BJ (cell line): ENCODE measurements at regions not wholly inside any gene's neighbourhood (a gene's known extent, or its start where the extent isn't known, plus 50 kb on each side); places are given as distances from the start of the nearest gene placed in this dataset.

ENCODE experiments used
- CTCF ChIA-PET: fragments of 350-600 bp; formaldehyde crosslinking; extraction: SDS; loops from one replicate; lab custom pipeline; 2021; ENCODE audit warnings: antibody characterized with exemption, inconsistent platforms; lab: Yijun Ruan, JAX
- POLR2A ChIA-PET: fragments of 300-600 bp; sonication (Branson Sonifier 250); formaldehyde crosslinking; extraction: SDS; loops from one replicate; lab custom pipeline; 2021; ENCODE audit warnings: antibody characterized with exemption; lab: Charles Lee
- DNase-seq: peaks from one replicate; pipeline ENCODE4 v3.0.0-alpha.2; 2011; ENCODE audit warnings: low read depth
- H3K27me3 ChIP-seq: 2 replicates; pipeline ENCODE4 v1.6.0; 2011; ENCODE audit warnings: low read length; ENCODE audit not compliant: control insufficient read depth, insufficient read depth
- H3K36me3 ChIP-seq: 2 replicates; pipeline ENCODE4 v1.5.1; 2011; ENCODE audit warnings: low read length; ENCODE audit not compliant: control insufficient read depth, insufficient read depth
- H3K4me3 ChIP-seq: 2 replicates; pipeline ENCODE4 v1.5.1; 2011; ENCODE audit warnings: low read depth, mild to moderate bottlenecking, control low read depth, low read length
- TF ChIP-seq, protein P1 (sequence below): IDR thresholded peaks from 2 replicates; pipeline ENCODE4 v1.5.1; 2011; ENCODE audit warnings: low read depth, mild to moderate bottlenecking, control low read depth, inconsistent platforms, low read length, moderate library complexity; ENCODE audit not compliant: insufficient read depth

DNA sequence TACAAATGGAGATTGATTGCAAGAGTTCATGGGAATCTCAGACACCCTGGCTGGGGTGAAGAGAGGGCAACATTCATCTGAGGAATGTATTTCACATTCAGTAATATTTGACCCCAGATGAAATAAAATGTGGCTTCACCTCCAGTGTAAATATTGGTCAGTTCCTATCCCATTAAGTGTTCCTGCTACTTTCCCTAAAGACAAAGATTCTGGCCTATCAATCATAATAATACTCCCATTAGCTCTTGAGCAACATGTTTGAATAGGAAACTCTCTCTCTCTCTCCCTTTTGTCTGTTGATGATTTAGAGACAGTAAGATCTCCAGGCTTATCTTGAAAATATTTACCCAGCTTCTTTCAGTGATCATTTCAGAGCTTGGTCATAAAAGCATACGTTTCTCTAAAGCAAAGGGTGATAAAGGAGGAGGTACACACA, 70.1 kb downstream of the KCNJ2 start:
- Histone ChIP-seq H3K27me3 (no peaks in the 10 kb centered on the region), H3K36me3 (no peaks in the 10 kb centered on the region), H3K4me3 (no peak overlapping the region)
- POLR2A ChIA-PET = no interaction called here
- CTCF ChIA-PET = no interaction called here
- TF ChIP-seq, protein P1, sequence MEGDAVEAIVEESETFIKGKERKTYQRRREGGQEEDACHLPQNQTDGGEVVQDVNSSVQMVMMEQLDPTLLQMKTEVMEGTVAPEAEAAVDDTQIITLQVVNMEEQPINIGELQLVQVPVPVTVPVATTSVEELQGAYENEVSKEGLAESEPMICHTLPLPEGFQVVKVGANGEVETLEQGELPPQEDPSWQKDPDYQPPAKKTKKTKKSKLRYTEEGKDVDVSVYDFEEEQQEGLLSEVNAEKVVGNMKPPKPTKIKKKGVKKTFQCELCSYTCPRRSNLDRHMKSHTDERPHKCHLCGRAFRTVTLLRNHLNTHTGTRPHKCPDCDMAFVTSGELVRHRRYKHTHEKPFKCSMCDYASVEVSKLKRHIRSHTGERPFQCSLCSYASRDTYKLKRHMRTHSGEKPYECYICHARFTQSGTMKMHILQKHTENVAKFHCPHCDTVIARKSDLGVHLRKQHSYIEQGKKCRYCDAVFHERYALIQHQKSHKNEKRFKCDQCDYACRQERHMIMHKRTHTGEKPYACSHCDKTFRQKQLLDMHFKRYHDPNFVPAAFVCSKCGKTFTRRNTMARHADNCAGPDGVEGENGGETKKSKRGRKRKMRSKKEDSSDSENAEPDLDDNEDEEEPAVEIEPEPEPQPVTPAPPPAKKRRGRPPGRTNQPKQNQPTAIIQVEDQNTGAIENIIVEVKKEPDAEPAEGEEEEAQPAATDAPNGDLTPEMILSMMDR = no peak
- no peak for DNase-seq

GRCh38 chr17:70241071-70241470, 71.7 kb downstream of the KCNJ2 start:
- CTCF ChIA-PET = no interaction called here
- POLR2A ChIA-PET = no interaction called here
- DNase-seq = no peak
- Histone ChIP-seq H3K4me3 (no peak overlapping the region), H3K27me3 (no peaks in the 10 kb centered on the region), H3K36me3 (no peaks in the 10 kb centered on the region)
- TF ChIP-seq, protein P1 = no peak

GRCh38 chr17:70242781-70243437, 73.6 kb downstream of the KCNJ2 start:
- ChIA-PET CTCF (no interaction called here), POLR2A (no interaction called here)
- no peaks in the 10 kb centered on the region for H3K27me3 ChIP-seq
- no peak overlapping the region for H3K4me3 ChIP-seq
- no peaks in the 10 kb centered on the region for H3K36me3 ChIP-seq
- TF ChIP-seq, protein P1 = no peak
- DNase-seq = no peak

DNA sequence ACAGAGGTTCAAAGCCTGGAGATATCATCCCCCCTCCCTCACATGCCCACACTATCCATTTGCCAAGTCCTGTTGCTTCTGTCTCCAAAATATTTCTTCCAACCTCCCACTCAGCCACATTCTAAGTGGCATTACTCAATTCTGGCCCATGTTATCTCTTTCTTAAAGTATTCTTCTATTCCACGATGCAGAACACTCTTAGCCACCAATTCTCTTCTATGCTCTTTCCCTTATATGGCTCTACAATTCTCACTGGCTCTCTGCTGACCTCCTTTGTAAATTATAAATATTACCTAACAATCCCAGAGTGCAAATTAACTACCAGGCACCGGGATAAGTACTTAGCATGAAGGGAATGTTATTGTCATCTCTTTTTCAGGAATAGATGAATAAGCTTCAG, 82.4 kb downstream of the KCNJ2 start:
- DNase-seq = no peak
- no peaks in the 10 kb centered on the region for H3K27me3 ChIP-seq
- no peak overlapping the region for H3K4me3 ChIP-seq
- ChIA-PET POLR2A (no interaction called here), CTCF (interaction anchor here (1.0 kb wide), 1 partner anchor 16 kb away, joined by 3 read pairs; no protein-coding TSS in a partner anchor)
- TF ChIP-seq, protein P1 = no peak
- H3K36me3 ChIP-seq = no peaks in the 10 kb centered on the region

GRCh38 chr17:70254735-70255460, 85.6 kb downstream of the KCNJ2 start:
- Histone ChIP-seq H3K4me3 (no peak overlapping the region), H3K36me3 (no peaks in the 10 kb centered on the region), H3K27me3 (no peaks in the 10 kb centered on the region)
- TF ChIP-seq, protein P1 = no peak
- ChIA-PET CTCF (no interaction called here), POLR2A (no interaction called here)
- DNase-seq = no peak
